ENCODE measurements at regions not wholly inside any gene's neighbourhood (a gene's known extent, or its start where the extent isn't known, plus 50 kb on each side); places are given as distances from the start of the nearest gene placed in this dataset.

DNA sequence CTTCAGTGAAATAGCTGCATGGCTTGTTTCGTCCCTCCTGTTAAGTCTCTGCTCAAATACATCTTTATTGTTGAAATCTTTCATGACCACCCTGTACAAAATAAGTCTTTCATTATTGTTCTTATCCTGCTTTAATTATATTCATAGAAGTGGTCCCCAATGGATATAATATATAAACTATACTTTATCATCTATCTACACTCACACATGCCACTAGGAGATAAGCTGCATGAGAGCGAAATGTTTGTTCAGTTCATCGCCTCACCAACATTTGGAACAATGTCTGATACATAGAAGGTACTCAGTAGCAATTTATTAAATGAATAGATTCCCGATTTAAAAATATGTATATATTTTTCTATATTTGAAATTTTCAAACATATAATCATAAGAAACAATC, 254.0 kb upstream of the ATXN7L3B start:
- no peaks in the 10 kb centered on the region for H3K4me1 ChIP-seq (ENCODE audit: control insufficient read depth in 5 of 5, insufficient read depth in 5 of 5, low read length in 5 of 5)
- TF ChIP-seq, protein P1, sequence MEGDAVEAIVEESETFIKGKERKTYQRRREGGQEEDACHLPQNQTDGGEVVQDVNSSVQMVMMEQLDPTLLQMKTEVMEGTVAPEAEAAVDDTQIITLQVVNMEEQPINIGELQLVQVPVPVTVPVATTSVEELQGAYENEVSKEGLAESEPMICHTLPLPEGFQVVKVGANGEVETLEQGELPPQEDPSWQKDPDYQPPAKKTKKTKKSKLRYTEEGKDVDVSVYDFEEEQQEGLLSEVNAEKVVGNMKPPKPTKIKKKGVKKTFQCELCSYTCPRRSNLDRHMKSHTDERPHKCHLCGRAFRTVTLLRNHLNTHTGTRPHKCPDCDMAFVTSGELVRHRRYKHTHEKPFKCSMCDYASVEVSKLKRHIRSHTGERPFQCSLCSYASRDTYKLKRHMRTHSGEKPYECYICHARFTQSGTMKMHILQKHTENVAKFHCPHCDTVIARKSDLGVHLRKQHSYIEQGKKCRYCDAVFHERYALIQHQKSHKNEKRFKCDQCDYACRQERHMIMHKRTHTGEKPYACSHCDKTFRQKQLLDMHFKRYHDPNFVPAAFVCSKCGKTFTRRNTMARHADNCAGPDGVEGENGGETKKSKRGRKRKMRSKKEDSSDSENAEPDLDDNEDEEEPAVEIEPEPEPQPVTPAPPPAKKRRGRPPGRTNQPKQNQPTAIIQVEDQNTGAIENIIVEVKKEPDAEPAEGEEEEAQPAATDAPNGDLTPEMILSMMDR (IDR thresholded peaks at IDR 0.05; ENCODE audit: control extremely low read depth, extremely low read depth) = no peak
- H3K27me3 ChIP-seq (ENCODE audit: control insufficient read depth in 3 of 3, insufficient read depth in 3 of 3, low read length in 2 of 3) = no peaks in the 10 kb centered on the region
- no peak overlapping the region for H3K27ac ChIP-seq (ENCODE audit: low read depth in 1 of 2, low read length in 1 of 2)
- no peak overlapping the region for H3K4me3 ChIP-seq
- no peak overlapping the region for H3K9ac ChIP-seq (ENCODE audit: insufficient read depth in 1 of 2, low read length in 2 of 2)
- DNase-seq (no peak), ATAC-seq (ENCODE audit: insufficient read depth, low FRiP score) (no peak)
- H3K36me3 ChIP-seq (ENCODE audit: control insufficient read depth in 4 of 4, insufficient read depth in 4 of 4, low read length in 4 of 4) = no peaks in the 10 kb centered on the region
- 81 to 83% methylated on average over 4 of the region's 4 CpGs for WGBS, 2 donors
- H3K9me3 ChIP-seq (ENCODE audit: control insufficient read depth in 4 of 4, insufficient read depth in 3 of 4, low read length in 3 of 4) = peaks cover 0 to 1% (median 0%) of the 10 kb centered on the region in 4 donors

DNA sequence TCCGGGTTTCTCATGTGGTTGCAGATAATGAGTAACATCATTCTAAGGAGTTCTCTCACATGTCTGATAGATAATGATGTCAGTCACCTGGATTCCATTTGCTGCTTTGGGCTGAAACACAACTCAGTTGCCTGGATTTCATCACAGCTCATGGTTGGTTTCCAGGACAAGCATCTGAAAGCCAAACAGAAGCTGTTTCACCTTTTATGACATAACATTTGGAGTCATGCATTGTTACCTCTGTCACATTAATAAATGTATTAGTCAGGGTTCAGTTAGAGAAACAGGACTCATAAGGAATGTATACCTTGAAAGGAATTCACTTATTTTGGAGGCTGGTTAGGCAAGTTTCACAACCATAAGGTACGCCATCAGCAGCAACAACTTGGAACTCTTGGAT, 251.9 kb upstream of the ATXN7L3B start:
- H3K27ac ChIP-seq (ENCODE audit: low read depth in 1 of 2, low read length in 1 of 2) = no peak overlapping the region
- no peak overlapping the region for H3K9ac ChIP-seq (ENCODE audit: insufficient read depth in 1 of 2, low read length in 2 of 2)
- ATAC-seq (ENCODE audit: insufficient read depth, low FRiP score) (no peak), DNase-seq (no peak)
- H3K9me3 ChIP-seq (ENCODE audit: control insufficient read depth in 4 of 4, insufficient read depth in 3 of 4, low read length in 3 of 4) = no peaks in the 10 kb centered on the region
- WGBS, 2 donors = 70 to 80% methylated on average over 2 of the region's 2 CpGs
- TF ChIP-seq, protein P1 (IDR thresholded peaks at IDR 0.05; ENCODE audit: control extremely low read depth, extremely low read depth) = no peak
- no peaks in the 10 kb centered on the region for H3K4me1 ChIP-seq (ENCODE audit: control insufficient read depth in 5 of 5, insufficient read depth in 5 of 5, low read length in 5 of 5)
- no peaks in the 10 kb centered on the region for H3K27me3 ChIP-seq (ENCODE audit: control insufficient read depth in 3 of 3, insufficient read depth in 3 of 3, low read length in 2 of 3)
- no peak overlapping the region for H3K4me3 ChIP-seq
- H3K36me3 ChIP-seq (ENCODE audit: control insufficient read depth in 4 of 4, insufficient read depth in 4 of 4, low read length in 4 of 4) = no peaks in the 10 kb centered on the region

DNA sequence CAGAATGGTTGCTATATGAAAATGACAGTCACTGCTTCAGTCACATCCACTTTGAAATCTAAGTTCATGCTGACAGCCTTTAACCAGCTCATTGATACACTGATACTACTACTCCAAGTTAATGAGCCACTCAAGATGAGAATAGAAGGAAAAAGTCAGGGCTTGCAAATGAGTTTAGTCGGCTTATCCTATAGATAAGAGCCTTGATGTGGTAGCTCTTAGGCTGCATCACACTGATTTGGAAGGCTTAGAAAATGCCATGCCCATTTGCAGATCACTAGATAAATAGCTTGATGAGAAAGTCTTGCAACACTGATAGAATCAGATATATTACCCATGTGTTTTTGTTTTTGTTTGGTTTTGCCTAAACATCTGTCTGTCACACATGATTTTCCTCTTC, 251.4 kb upstream of the ATXN7L3B start:
- Histone ChIP-seq H3K9me3 (ENCODE audit: control insufficient read depth in 4 of 4, insufficient read depth in 3 of 4, low read length in 3 of 4) (no peaks in the 10 kb centered on the region), H3K4me1 (ENCODE audit: control insufficient read depth in 5 of 5, insufficient read depth in 5 of 5, low read length in 5 of 5) (no peaks in the 10 kb centered on the region), H3K9ac (ENCODE audit: insufficient read depth in 1 of 2, low read length in 2 of 2) (no peak overlapping the region), H3K27me3 (ENCODE audit: control insufficient read depth in 3 of 3, insufficient read depth in 3 of 3, low read length in 2 of 3) (no peaks in the 10 kb centered on the region), H3K36me3 (ENCODE audit: control insufficient read depth in 4 of 4, insufficient read depth in 4 of 4, low read length in 4 of 4) (no peaks in the 10 kb centered on the region), H3K27ac (ENCODE audit: low read depth in 1 of 2, low read length in 1 of 2) (no peak overlapping the region), H3K4me3 (no peak overlapping the region)
- ATAC-seq (ENCODE audit: insufficient read depth, low FRiP score) = no peak
- TF ChIP-seq, protein P1 (IDR thresholded peaks at IDR 0.05; ENCODE audit: control extremely low read depth, extremely low read depth) = no peak
- WGBS, 2 donors = 53 to 68% methylated on average over 1 of the region's 1 CpG
- DNase-seq = no peak
